A549 (cell line): ENCODE measurements at regions not wholly inside any gene's neighbourhood (a gene's known extent, or its start where the extent isn't known, plus 50 kb on each side); places are given as distances from the start of the nearest gene placed in this dataset.

Source experiments
- JUN ChIP-seq, 2 experiments: fragments of >200 bp; sonication (Bioruptor Twin); formaldehyde crosslinking; IDR thresholded peaks; 2 replicates in 1 of 2; 3 replicates in 1 of 2; pipeline ENCODE4 v1.6.1; 2016 to 2017
- KDM1A ChIP-seq: fragments of 200-600 bp; sonication (generic); IDR thresholded peaks from 2 replicates; pipeline ENCODE4 v1.6.1; 2016; ENCODE audit warnings: low read depth, mild to moderate bottlenecking
- PHF8 ChIP-seq: fragments of 200-600 bp; sonication (generic); IDR thresholded peaks from 2 replicates; pipeline ENCODE4 v1.6.1; 2016; ENCODE audit warnings: low read depth, mild to moderate bottlenecking, antibody characterized with exemption, moderate library complexity, borderline replicate concordance
- ZFP36 ChIP-seq: fragments of 450-650 bp; IDR thresholded peaks from 2 replicates; pipeline ENCODE4 v1.6.1; 2014; ENCODE audit warnings: borderline replicate concordance; ENCODE audit not compliant: partially characterized antibody
- TF ChIP-seq, protein P1 (sequence below): fragments of 200-600 bp; sonication (generic); IDR thresholded peaks from 2 replicates; pipeline ENCODE4 v1.6.1; 2016; ENCODE audit warnings: antibody characterized with exemption, mild to moderate bottlenecking, moderate library complexity

DNA sequence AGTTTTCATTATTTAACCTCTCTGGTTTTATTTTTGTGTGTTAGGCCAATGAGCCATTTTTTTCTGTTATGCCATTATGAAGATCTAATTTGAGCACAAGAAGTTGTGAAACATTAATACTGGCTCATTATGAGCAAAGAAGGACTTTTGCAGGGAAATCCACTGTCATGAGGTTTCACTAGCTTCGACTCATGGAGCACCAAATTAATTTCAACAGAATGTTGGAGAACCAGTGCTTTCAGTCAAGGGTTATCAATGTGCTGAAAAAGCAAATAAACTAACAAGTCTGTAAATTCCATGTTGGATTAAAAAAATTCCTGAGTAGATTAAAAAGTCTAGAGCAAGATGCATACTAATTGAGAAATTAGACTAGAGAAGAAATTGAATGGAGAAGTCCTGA is 594.2 kb upstream of the FZD8 start:
- no peak for TF ChIP-seq KDM1A
- TF ChIP-seq JUN (IDR thresholded peaks at IDR 0.05), result no peak
- TF ChIP-seq, protein P1, sequence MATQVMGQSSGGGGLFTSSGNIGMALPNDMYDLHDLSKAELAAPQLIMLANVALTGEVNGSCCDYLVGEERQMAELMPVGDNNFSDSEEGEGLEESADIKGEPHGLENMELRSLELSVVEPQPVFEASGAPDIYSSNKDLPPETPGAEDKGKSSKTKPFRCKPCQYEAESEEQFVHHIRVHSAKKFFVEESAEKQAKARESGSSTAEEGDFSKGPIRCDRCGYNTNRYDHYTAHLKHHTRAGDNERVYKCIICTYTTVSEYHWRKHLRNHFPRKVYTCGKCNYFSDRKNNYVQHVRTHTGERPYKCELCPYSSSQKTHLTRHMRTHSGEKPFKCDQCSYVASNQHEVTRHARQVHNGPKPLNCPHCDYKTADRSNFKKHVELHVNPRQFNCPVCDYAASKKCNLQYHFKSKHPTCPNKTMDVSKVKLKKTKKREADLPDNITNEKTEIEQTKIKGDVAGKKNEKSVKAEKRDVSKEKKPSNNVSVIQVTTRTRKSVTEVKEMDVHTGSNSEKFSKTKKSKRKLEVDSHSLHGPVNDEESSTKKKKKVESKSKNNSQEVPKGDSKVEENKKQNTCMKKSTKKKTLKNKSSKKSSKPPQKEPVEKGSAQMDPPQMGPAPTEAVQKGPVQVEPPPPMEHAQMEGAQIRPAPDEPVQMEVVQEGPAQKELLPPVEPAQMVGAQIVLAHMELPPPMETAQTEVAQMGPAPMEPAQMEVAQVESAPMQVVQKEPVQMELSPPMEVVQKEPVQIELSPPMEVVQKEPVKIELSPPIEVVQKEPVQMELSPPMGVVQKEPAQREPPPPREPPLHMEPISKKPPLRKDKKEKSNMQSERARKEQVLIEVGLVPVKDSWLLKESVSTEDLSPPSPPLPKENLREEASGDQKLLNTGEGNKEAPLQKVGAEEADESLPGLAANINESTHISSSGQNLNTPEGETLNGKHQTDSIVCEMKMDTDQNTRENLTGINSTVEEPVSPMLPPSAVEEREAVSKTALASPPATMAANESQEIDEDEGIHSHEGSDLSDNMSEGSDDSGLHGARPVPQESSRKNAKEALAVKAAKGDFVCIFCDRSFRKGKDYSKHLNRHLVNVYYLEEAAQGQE, result no peak
- no peak for TF ChIP-seq PHF8
- TF ChIP-seq ZFP36, result no peak
